A204.1 (cell line): ENCODE measurements at regions not wholly inside any gene's neighbourhood (a gene's known extent, or its start where the extent isn't known, plus 50 kb on each side); places are given as distances from the start of the nearest gene placed in this dataset.
"Not testable (repeated sequence)": the region's sequence is repeated elsewhere in the genome, so short reads cannot be mapped to it uniquely, and the experiment has no call there.

ENCODE experiments used
- FAIRE-seq: peaks from 2 replicates; lab custom pipeline; 2012; peaks lifted over from hg19 to GRCh38; lab: Jason Lieb, UNC

DNA sequence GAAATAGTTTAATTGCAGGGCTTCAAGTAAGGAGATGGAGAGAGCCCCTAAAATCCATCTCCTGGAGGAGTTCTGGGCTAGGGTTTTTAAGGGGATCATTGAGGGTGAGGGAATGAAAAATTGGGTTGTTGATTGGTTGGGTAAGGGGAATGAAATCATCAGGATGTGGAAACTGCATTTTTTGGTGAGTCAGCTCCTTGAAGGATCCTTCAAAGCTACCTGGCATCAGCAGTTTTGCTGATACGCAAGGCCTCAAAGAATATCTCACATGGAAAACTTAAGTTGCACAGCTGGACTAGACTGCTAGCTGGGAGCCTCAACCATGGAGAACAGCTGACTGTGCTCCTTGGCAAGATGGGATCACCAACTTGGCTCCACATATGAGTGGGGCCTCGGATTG is 136.7 kb downstream of the FGF10 start:
- FAIRE-seq: no peak

DNA sequence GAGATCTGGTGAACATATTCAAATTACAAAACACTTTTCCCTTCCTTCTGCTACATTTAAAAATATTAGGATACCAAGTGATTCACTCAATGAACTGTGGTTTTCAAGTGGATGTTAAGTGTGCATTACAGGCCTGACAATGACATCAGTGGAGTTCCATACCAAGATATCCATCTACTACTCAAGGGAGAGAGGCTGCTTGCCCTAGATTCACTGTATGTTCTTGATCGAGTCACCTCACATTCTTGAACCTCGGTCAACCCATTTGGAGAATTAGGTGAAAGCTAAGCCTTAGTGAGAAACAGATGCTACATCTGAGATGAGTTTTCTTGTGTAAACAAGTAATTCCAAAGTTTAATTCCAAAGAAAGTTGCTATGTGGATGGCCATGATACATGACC is 142.2 kb downstream of the FGF10 start:
- no peak for FAIRE-seq

DNA sequence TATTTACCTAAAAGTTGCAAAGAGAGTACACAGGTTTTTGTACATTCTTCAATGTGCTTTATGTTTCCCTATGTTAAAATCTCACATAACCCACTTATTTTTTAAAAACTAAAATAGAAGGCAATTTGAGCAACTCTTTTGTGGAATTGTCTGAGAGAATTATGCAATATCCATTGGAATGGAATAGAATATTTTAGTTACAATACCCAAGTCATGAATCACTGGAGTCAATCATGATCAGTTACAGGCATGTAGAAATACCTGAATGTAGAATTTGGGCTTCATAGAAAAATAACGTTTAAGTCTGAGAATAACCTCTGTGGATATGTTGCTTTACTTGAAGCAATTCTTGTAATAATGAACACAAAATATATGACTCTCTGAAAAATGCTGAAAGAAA is 143.3 kb downstream of the FGF10 start:
- FAIRE-seq: no peak

DNA sequence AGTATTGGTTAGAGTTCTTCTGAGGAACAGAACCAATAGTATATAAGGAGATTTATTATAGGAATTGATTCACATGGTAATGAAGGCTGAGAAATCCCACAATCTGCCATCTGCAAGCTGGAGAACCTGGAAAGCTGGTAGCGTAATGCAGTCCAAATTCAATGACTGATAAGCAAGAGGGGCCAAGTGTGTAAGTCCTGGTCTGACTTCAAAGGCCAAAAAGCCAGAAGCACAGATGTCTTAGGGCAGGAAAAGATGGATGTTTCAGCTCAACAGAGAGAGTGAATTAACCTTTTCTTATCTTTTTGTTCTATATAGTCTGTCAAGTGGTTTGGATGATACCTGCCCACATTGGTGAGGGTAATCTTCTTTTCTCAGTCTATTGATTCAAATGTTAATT is 146.4 kb downstream of the FGF10 start:
- FAIRE-seq: no peak

DNA sequence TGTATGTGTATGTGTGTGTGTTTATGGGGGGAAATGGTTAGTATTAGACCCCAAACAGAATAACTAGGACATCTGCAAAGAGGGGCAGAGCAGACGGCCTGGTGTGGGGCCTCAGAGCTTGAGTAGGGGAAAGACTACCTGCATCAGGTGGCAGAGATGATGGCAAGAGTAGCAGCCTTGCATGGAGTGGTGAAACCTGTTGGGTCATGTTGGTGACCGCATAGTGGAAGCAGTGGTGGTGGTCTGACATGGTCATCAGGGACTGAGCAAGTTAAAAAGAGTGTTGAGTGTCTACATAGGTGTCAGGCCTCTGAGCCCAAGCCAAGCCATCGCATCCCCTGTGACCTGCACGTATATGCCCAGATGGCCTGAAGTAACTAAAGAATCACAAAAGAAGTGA is 153.2 kb downstream of the FGF10 start:
- FAIRE-seq: no peak

DNA sequence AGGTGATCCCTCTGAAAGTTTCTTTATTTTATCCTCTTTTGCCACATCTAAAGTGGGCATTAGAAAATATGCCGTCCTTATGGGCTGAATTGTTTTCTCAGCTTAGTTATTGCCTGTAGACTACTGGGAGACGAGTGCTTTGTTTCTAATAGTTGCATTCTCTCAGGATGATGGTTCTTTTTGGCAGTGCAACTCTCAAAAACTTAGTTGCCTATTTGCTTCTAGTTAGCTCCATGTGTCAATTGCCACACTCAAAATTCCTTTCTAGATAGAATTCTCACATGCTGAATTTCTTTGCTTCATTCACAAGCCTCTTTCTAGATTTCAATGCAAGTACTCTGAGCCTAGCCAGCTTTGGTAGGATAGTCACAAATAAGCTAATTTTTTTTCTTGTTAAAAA is 155.5 kb downstream of the FGF10 start:
- FAIRE-seq: no peak

DNA sequence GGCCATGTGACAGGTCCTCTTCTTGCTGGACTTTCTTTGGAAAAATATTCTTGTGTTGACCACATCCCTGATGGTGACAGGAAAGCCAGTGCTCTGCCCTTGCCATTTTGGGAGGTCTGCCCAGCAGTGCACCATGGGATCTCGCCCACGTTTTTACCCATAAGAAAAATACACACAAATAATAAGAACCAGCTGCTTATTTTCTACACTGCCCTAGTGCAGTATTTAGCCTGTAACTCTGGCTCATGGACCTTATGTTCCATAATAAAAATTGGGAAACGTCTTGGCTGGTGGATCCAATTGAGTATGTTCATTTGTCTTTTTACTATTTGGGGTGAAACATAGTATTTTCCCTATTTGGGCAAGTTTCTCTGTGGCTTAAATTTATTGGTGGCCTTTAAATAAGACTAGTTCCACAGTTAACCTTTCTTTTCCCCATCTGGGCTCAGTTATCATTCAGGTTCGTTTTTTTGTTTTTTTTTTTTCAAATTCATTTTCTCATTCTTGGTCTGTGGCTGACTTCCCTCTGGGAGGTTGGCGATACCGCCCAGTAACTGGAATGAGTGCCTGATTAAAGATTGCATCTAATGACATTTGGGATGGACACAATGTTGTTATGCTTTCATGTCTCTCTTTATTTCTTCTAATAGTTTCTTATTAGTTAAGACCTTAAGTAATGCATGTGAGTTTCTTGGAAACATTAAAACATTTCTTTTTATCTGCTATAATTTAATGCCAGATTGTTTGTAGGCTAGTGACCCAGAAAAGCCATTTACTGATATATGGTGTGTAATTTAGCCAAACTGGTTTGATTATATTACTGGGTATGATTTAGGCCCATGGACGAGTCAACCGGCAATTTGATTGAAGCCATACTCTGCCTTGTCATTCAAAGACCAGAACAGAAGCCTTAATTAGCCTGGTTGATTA is 163.7 kb downstream of the FGF10 start:
- FAIRE-seq: no peak

DNA sequence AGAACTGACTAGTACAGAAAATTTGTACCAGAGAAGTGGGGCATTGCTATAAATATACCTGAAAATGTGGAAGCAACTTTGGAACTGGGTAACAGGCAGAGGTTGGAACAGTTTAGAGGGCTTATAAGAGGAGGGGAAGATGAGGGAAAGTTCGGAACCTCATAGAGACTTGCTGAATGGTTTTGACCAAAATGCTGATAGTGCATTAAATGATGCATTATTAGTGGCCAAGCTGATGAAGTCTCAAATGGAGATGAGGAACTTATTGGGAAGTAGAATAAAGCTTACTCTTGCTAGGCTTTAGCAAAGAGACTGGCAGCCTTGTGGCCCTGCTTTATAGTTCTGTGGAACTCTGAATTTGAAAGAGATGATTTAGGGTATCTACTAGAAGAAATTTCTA is 189.8 kb downstream of the FGF10 start:
- no peak for FAIRE-seq

DNA sequence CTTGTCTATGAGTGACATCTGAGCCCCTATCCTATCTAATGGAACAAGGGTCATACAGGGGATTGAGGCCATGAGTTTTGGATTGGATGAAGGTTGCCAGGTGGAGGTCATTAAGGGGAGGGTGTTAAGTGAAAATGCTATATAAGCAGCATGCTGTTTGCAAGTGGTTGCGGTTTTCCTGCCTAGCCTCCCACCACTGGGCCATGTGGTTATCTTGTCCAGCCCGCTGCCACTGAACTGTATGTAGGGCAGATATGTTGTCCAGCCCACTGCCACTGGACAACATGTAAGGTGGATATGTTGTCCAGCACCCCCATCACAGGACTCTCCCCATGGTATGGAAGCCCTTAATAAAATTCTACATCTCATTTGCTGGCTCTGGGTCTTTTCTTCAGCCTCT is 200.0 kb downstream of the FGF10 start:
- FAIRE-seq: no peak

DNA sequence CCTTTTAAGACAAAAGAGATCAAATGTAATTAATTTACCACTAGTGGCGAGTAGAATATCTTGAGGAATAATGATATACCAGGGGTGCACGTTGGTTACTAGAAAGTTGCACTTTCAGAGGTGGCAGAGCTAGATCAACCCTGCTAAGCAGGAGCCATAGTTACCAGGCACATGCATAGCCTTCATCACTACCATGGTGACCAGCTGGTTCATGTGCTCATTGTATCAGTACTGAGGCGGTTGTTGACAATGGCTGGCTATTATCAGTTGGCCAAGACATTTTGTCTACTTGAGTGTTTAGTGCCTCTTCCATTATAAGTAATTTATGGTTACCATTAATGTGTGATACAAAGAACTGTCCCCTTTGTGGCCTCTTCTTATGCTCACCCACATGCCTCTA is 201.2 kb downstream of the FGF10 start:
- no peak for FAIRE-seq

DNA sequence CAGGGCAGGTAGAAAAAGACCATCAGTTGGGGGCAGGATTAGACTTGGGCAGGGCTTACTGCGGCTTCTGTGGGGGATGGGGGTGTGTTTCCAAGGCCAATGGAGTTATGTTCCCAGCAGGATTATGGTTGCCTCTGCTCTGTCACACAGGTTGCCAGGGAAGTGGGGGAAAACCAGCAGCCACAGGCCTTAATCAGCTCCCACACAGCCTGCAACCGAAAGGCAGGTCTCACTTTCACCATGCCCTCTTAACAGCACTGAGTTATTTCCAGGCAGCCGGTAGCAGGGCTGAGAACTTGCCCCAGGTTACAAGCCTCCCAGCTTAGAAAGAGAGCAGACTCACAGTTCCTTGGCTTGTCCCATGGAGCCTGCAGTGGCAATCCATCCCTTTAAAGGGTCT is 205.5 kb downstream of the FGF10 start:
- FAIRE-seq: no peak

DNA sequence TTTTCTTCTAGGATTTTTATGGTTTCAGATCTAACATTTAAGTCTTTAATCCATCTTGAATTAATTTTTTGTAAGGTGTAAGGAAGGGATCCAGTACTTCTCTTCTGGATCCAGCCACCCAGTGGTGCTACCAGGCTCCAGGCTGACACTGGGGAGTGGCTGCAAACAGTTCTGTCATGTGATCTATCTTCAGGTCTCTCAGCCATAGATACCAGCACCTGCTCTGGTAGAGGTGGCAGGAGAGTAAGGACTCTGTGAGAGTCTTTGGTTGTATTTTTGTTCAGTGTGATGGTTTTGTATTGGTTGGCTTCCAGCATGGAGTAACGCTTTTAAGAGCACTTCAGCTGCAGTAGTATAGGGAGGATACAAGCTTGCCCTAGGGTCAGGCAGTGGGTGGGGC is 205.9 kb downstream of the FGF10 start:
- FAIRE-seq: no peak

DNA sequence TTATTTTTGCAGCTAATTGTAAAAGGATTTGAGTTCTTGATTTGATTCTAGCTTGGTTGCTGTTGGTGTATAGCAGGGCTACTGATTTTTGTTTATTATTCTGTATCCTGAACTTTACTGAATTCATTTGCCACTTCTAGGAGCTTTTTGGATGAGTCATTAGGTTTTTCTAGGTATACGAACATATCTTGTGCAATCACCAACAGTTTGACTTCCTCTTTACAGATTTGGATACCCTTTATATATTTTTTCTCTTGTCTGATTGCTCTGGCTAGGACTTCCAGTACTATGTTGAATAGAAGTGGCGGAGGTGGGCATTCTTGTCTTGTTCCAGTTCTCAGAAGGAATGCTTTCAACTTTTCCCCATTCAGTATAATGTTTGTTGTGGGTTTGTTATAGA is 210.8 kb downstream of the FGF10 start:
- no peak for FAIRE-seq

DNA sequence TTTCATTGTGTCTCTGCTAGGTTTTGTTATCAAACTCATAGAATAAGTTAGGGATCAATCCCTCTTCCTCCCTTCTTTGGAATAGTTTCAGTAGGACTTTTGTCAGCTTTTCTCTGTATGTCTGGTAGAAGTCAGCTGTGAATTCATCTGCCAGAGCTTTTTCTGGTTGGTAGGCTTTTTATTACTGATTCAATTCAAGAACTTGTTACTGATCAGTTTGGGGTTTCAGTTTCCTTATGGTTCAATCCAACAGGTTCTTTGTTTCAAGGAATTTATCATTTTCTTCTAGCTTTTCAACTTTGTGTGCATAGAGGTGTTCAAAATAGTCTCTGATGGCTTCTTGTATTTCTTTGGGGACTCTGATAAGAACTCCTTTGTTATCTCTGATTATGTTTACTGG is 221.7 kb downstream of the FGF10 start:
- no peak for FAIRE-seq

DNA sequence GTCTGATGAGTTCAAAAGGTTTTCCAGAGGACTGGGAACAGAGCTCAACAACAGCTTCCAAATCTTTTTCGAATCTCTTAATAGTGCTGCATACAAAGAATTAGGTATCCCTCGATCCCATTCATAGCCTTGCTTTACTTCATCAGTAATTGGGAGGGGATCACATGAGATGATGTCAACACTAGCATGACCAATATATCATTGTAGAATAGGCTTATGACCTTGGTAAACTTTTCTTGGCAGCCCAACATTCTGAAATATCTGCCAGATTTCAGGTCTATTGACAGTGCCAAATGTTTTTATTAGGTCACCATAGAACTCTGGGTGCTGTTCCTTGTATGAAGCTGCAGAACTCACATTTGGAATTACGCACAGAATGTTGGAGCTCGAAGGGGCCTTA is 228.9 kb downstream of the FGF10 start:
- no peak for FAIRE-seq

DNA sequence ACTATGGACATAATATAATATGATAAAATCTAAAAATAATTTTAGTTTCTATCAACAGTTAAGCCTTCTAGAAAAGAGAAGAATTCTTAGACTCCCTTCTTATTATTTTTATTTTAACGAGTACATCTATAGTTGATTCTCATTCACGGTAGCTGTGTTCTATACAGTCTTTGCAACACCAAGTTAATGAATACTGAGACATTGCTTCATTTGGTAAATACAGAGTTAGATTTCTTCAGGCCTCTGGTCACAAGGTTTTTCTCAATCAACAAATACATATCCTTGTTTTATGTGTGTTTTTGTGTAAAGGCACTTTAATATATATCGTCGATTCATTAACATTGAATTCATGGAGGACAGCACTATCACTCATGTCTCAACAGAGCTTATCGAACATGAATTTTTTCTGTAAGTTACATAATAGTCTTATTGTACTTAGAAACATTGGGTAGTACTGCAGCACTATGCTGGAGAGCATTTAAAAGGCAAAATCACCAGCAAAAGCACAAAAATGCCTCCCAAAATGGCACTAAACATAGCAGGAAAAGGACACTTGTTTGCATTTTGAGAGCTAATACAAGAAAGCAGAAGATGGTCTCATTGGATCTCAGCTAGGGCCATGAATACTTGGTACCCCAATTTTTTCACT is 239.0 kb downstream of the FGF10 start:
- peak; percentile 76 for FAIRE-seq

DNA sequence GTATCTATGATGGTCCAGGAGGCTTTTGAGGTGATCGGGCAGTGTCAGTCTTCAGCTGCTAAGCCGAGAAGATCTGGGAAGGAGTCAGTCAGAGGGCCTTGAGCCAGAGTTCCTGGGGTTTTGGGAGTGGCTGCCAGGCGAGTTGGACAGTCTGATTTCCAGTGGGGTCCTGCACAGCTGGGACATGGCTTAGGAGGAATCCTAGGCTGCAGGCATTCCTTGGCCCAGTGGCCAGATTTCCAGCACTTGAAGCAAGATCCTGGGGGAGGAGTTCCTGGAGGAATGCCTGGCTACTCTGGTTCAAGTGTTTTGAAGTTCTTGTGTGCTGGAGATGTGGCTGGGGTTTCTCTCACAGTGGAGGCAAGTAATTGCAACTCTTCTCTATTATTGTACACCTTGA is 271.3 kb downstream of the FGF10 start:
- not testable (repeated sequence) for FAIRE-seq

DNA sequence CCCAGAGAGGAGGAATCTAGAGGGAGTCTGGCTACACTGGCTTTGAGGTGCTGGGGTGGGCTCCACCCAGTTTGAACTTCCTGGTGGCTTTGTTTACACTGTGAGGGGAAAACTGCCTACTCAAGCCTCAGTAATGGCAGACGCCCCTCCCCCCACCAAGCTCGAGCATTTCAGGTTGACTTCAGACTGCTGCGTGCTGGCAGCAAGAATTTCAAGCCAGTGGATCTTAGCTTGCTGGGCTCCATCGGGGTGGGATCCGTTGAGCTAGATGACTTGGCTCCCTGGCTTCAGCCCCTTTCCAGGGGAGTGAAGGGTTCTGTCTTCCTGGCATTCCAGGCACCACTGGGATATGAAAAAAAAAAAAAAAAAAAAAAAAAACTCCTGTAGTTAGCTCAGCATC is 281.0 kb downstream of the FGF10 start:
- FAIRE-seq: not testable (repeated sequence)

DNA sequence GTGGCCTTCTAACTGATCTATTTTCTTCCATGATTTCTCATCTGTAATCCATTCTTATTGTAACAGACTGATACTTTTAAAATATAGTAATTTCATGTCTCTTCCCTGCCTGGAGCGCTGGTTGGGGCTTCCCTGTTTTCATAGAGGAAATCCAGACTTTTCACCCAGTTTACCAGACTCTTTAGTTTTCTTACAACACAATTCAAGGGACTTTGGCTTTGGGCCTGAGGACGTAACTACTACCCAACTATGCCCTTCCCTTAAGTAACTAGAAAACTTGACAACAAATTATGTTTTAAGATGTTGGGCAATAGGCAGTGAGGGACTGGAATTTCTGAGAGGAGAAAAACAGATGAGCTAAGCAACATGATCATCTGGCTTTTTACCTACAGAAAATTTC is 289.6 kb downstream of the FGF10 start:
- no peak for FAIRE-seq

DNA sequence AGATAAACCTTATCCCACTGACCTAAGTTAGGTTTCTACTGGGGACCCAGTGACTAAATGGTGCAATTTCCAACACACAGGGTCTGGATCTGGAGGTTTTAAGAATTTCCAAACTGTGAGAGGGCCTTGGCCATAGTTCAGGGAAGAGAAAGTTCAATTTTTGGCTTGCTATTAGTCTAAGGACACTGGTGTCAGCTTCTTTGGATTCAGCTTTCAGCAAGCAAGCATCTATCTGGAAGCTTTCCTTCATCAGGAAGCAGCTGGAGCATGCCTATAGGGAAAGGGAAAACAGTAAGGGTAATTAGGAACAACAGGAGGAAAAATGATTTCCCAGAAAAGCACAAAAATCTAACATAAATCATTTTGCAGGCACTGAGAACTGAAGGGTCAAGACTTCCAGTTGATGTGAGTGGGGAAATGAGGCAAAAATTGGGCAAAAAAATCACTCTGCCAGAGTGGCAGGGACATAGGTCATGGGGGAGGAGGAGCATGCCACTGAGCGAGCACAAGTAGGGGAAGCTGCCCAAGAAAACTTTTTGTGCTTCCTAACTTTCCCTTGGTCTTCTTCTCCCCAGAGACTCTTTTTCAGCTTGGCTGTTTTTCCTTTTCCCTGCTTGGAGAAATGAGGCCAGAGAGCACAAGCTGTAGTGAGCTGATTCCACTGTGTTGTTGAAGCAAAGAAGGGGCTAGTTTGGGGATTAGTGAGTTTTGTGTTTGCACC is 299.6 kb downstream of the FGF10 start:
- FAIRE-seq: no peak

DNA sequence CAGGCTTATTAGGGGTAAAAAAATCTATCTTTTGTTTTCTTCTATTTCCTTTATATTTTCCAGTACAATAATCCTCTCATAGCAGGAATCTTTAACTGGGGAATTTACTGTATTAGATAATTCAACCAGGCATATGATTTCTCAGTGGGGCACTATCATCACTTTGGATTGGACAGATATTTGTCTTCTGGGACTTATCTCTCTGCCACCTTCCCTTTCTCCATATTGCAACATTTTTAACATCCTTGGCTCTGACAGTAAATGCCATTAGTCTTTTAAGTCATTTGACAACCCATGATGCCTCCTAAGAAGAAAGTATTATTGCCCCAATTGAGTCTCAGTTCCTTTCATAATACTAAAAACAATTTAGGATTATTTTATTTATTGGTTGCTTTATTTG is 304.1 kb downstream of the FGF10 start:
- no peak for FAIRE-seq

DNA sequence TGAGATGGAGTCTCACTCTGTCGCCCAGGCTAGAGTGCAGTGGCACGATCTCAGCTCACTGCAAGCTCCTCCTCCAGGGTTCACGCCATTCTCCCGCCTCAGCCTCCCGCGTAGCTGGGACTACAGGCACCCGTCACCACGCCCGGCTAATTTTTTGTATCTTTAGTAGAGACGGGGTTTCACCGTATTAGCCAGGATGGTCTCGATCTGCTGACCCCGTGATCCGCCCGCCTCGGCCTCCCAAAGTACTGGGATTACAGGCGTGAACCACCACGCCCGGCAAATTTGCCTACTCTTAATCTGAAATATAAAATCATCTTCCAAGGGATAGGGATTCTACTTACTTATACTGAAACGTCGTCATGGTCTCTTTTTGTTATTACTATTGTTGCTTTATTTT is 314.7 kb downstream of the FGF10 start:
- not testable (repeated sequence) for FAIRE-seq

DNA sequence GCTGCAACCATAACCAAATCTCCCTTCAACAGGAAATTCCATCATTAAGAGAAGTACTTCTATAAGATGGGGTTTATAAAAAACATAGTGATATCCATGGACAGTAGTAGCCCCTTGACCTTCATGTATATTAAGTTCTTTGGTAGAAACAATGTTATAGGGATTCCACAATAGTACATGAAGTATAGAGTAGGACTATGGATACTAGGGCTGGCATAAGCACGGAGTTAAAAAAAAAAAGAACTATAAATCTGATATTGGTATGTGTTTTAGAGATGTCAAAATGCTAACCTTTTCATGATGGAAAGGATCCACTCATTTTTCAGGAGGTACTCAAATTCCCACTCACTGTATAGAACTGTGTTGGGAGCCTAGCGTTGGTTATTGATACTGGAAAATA is 337.6 kb downstream of the FGF10 start:
- no peak for FAIRE-seq
